GM19324 (cell line): ENCODE measurements at regions not wholly inside any gene's neighbourhood (a gene's known extent, or its start where the extent isn't known, plus 50 kb on each side); places are given as distances from the start of the nearest gene placed in this dataset.
"Not testable (repeated sequence)": the region's sequence is repeated elsewhere in the genome, so short reads cannot be mapped to it uniquely, and the experiment has no call there.

ENCODE experiments used
- ATAC-seq: cut with Tn5 transposase; IDR thresholded peaks from one replicate; pipeline ENCODE4 v1.9.1; 2021; ENCODE audit warnings: mild to moderate bottlenecking, moderate library complexity; ENCODE audit not compliant: unreplicated experiment, low FRiP score

DNA sequence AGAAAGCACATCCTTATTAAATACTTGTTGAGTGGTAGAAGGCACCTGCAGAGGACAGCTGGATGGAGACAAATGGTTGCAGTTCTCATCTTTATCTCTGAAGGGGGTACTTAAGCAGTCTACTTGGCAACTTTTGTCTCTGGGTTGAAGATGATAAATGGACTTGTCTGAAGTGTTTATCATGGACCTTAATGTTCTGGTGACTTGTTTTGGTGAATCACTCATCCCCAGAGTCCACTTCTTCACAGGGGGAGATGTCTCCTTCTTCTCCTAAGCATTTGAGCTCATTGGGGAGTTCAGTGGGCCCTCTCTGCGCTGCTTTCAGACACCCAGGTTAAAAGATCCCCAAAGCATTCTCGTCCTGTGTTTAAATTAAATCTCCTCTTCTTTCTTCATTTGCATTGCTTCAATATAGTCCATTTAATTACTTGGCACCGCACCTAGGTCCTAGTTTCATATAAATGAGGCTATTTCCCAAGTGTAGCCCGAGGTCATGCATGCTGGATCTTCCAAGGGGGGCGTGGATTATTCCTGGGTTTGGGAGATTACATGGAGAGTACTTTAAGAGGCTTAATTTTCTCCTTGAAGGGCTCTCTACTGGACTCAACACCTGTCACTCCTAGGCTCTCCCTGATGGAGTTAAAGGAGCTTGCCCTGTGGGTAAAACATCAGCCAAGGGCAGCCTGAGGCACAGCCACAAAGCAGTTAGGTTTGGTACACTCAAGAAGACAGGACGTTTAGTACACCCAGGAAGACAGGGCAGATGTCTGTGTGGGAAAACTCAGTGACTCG lies 239.3 kb upstream of the C2CD4B start:
- ATAC-seq: no peak

DNA sequence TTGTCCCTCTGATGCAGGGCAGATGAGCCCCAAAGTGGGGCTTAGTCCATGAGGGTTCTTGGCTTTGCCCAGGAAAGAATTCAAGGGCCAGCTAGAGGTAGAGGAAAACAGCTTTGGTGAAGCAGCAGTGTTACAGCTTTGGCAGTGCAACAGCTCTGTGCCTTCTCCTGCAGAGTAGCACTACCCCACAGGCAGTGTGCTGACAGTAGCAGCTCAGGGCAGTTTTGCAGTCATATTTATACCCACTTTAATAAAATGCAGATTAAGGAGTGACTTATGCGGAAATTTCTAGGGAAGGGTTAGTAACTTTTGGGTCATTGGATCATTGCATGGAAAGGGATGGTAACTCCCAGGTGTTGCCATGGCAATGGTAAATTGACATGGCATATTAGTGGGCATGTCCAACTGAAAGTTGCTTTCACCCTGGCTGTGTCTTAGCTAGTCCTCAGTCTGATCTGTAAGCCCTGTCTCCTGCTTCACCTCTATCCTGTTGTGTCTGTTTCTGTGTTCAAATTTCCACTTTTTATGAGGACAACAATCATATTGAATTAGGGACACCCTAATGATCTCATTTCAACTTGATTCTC lies 241.3 kb upstream of the C2CD4B start:
- no peak for ATAC-seq

DNA sequence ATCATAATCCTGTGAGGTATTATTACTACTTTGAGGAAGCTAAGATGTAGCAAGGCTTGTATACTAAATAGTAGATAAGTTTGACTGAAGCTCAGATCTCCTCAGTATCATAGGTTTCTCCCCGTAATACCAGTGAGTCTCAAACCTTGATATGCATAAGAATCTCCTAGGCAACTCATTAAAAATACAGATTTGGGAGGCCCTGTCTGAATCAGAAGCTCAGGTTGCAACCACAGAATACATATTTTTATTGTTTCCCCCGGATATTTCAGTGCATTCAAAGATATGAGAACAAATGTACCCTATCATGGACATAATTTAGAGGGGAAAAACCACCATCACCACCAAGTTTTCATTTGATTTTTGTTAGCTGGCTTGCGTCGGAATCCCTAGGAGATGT lies 242.1 kb upstream of the C2CD4B start:
- ATAC-seq: no peak

DNA sequence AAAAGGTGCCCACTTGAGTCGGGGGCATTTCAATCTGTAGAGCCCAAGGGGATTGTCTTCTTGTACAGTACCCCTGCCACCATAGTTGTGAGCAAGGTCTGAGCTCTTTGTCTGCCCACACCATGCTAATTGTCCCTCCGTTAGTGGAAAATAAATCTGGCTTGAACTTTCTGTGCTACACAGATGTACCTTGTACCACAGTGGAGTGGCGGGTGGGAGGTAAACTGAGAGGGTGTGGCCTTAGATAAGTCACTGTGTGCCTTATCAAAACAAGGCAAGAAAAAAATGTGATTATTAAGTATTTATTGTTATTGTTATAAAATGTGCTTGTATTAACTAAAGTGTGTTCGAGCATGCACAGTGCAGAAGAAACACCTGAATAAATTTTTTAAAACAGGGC lies 242.9 kb upstream of the C2CD4B start:
- no peak for ATAC-seq

DNA sequence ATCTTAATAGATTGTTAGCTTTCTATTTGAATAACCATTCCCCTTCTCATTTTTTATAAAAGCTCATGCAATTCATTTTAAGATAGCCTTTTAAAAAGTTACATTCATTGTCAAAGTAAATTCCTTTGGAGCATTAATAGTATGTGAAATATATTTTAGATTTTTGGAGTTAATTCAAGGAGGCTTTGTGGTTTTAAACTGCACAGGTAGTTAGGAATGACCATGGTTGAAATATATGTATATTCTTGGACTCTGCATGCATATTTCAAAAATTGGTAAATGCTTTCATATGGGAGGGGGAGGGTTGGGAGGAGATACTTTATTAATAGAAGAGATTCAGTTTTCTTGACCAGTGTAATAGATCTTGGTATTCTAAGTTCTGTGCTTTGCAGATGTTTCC lies 244.4 kb upstream of the C2CD4B start:
- no peak for ATAC-seq

DNA sequence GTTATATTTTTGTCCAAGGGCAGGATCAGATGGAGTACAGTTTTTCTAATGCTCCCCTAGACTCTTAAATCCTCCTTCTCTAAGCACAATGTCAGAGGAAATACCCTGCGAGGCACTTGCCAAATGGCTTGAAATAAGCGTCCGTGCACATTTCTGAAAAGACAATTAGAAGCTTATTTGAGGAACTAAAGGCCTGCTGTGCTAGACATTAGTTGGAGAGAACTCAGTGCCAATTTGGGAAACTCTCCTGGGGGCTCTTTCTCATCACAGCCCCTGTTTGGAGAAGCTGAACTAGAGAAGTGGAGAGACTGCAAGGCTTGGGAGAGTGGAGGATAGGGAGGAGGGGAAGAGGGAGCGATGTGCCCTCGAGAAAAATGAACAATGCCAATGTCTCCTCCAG lies 247.6 kb upstream of the C2CD4B start:
- no peak for ATAC-seq

DNA sequence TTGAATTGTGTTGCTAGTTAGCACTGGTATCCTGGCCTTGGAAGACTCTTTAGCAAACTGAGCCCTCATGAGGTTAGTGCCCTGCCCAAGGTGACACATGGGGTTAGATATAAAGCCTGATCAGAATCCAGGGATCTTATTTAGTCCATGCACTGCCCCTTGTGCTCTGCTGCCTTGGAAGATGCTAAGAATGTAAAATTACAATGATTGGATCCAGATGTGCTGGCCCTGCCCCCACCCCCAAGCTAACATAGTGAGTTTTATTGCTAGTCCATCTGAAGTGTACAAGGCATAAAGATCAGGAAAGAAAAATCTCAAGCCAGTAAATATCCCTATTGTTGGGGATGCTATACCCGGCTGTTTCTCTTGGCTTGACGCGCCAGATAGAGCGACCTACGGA lies 248.1 kb upstream of the C2CD4B start:
- ATAC-seq: no peak

DNA sequence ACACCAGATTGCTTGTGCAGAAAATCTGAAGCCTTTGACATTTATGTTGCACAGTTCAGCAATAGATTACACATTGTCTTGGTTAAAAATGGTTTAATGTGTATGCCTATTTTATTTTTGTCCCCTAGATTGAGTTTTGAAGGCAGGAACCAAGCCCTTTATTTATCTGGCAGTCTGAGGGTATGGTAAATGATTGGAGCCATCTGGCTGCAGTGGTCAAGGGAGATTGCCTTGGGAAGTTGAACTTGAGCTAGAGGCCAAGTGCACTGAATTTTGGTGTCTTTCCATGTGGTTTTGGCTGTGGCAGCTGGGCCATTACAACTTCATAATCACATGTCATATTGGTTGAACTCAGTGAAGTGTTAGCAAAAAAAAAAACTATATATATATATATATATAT lies 248.7 kb upstream of the C2CD4B start:
- ATAC-seq: no peak

DNA sequence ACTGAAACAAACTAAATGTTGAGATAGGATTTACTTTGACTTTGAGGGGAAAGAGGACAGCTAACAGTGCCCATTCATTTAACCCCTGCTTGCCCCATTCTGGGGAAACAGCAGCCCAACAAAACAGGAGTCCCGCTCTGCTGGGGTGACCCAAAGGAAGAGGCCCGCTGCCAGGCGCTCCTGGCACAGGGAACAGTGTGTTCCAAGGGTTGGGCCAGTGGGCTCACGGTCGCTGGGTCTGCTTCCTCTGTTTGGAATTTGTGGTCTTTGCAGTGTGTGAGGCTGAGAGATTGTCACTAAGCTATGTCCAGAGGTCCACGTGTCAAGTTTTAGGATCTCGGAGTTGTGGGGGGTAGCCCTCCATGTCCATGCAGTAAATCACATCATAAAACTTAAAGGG lies 250.4 kb upstream of the C2CD4B start:
- ATAC-seq: no peak

DNA sequence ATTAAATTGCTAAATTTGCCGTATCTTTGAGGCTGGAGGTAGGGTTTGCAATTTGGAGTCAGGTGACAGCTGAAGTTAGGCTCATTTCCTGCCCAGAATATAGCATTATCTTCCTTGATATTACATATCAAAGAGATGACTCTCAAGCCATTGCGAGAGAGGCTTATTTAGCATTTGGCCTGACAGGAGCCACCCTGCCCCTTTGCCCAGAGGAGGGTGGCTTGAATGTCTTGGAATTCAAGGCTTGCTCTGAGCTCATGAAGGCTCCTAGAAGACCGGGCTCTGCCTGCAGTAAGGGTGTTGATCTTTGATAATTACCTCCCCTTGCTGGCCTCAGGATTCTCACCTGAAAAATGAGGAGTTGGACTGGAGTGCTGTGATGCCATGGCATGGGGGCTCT lies 251.4 kb upstream of the C2CD4B start:
- ATAC-seq: no peak

DNA sequence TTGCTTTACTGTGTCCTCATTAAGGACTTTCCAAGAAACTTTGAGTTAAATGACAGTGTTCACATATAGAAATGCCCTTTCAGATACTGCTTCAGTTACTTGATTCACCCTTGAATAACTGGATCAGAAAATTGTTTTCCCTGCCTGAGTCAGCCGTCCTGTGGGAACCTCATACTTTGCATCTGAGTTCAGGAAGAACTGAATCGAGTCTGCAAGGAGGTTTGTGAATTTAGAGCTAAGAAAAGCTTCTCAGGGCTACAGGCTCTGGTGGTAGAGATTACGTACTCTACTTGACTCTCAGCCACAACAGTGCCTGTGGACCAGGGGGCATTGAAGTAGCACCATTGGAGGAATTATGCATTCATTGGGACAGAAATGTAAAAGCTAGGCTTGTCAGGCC lies 252.4 kb upstream of the C2CD4B start:
- no peak for ATAC-seq

DNA sequence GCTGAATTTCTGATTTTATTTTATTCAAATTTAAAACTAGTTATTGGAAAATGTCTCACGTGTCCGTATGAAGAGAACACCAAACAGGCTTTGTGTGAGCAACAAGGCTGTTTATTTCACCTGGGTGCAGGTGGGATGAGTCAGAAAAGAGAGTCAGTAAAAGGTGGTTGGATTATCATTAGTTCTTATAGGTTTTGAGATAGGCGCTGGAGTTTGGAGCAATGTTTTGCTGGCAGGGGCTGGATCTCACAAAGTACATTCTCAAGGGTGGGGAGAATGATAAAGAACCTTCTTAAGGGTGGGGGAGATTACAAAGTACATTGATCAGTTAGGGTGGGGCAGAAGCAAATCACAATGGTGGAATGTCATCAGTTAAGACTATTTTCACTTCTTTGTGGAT lies 253.4 kb upstream of the C2CD4B start:
- ATAC-seq: not testable (repeated sequence)

DNA sequence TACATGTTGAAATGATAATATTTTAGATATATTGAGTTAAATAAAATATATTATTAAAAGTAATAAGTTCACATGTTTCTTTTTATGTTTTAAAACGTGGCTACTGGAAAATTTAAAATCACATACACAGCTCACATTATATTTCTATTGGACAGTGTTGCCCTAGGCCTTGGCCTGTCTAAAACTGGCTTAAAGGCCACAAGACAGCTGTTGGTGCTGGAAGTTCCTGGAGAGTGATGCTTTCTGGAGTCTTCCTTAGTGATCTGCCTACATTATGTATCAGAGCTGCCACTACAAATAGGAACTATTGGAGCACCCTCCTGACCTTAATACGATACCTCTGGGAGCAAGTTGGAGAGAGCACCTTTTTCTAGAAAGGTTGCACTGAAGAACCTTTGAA lies 254.1 kb upstream of the C2CD4B start:
- ATAC-seq: no peak

DNA sequence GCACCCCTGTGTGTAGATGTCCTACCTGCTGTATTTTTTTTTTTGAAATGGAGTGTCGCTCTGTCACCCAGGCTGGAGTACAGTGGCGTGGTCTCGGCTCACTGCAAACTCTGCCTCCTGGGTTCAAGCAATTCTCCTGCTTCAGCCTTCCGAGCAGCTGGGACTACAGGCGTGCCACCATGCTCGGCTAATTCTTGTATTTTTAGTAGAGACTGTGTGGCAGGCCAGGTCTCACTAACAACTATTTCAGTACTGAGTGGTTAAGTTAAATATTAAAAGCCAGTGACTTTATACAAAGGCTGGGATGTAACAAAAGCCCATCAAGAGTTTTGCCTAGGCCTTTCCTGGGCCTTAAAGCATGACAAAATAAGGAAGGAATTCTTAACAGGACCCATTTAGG lies 255.3 kb upstream of the C2CD4B start:
- ATAC-seq: not testable (repeated sequence)

DNA sequence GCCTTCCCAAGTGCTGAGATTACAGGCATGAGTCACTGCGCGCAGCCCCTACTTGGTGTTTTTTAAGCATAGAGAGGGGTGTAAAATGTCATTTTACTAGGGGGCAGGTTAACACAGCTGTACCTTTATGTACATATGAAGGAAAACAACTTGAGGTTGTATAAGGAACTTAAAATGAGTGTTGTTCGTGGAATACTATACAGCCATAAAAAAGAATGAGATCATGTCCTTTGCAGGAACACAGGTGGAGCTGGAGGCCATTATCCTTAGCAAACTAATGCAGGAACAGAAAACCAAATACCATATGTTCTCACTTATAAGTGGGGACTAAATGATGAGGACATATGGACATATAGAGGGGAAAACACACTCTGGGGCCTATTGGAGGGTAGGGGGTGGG lies 256.2 kb upstream of the C2CD4B start:
- ATAC-seq: no peak

DNA sequence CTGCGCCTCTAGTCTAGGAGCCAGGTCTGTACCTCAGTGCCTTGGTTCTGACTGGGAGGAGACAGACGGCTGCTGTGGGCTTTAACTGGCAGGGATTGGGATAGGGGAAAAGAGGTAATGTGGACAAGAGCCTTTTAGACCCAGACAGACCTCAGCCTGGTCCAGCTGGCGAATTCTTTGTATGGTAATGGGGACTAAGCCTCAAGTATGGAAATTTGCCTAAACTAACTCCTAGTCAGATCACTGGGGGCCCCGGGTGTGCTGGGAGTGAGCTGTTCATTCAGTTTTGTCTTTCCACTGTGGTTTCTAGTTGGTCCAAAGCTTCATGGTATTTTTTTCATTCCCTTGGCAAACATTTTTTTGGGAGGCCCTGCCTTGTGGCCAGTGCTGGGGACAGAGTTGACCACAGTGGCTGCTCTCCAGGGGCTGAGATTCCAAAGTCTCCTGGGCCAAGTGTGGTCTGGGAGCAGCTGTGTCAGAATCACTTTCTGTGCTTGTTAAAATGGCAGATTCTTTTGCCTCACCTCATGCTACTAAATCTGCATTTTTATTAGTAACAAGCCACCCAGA lies 261.4 kb upstream of the C2CD4B start:
- ATAC-seq: no peak

DNA sequence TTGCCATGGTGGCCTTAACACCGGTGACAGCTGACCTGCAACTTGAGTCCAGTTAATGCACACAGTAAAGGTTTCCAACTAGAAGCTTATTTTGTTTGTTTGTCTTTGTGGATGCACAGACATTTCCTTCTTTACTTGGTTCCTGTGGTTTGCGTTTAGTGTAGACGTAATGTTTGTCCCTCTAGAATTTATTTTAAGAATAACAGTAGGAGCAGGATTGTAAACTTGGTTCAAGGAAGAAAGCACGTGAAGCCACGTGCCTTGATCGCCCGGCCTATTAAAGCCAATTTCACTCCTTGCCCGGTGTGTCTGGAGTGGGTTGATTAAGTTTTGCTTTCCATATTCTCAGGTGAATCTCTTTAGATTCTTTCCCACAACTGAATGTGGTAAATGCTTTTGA lies 263.2 kb upstream of the C2CD4B start:
- no peak for ATAC-seq

DNA sequence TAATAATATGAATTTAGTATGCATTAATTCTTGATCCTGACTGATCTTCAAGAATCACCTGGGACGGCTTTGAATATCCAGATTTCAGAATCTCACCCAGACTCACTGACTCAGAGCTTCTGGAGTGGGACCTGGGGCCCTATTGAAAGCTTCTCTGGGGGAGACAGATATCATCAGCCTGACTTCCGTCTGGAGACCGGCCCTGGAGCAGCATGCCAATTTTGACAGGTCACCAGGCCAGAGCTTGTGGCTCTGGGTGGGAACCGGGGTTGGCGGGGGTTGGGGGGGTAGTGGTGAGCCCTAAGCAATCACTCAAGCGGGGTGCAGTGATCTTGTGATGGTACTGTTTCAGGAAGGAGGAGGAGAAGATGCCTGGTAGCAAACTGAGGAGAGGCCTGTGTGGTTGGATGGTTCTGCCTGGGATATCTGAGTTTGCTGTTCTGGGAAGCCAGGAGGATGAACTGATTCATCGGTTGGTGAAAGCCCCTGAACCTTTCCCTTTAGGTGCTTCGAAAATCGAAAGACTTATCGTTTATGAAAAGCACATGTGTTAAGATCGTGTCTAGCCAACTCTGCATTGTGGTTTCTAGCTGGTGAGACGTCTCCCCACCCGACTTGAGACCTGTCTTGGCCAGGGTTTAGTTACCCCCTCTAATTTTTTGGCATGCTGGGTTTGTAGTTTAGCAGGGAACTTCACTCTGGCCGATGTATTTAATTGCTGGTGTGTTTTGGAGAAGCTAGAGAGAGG lies 263.9 kb upstream of the C2CD4B start:
- ATAC-seq: no peak

DNA sequence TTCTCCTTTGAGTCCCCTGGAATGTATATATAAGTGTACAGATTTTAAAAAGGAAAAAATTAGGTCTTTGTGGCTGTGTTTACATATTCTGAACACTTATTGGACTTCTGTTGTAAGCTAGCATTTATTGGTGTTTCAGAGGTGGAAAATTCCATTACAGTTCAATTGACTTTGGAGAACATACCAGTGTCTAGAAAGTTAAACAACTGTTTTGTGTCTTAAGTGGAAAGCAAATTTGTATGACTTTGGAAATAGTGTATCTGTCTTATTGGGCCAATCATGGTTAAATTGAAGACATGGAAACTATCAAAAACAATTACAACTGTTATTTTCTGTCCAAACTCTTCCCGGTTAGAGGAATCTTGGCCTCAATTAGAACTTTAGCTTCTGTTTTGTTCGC lies 265.0 kb upstream of the C2CD4B start:
- no peak for ATAC-seq

DNA sequence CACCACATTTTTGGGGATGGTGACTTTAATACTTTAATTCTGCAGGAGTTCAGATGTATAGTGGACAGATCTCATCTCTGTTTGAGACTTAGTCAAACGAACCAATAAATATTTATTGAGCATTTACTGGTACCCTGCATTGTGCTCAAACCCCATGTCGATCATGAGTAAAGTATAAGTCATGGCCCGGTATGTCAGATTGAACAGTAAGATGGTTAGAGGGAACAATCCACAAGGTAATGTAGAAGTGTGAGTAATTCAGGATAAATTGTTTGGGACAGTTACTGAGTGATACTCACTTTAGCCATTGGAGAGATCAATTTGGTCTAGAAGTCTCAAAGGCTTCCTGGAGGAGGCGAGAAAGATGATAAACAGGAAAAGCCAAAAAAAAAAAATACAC lies 265.5 kb upstream of the C2CD4B start:
- no peak for ATAC-seq

DNA sequence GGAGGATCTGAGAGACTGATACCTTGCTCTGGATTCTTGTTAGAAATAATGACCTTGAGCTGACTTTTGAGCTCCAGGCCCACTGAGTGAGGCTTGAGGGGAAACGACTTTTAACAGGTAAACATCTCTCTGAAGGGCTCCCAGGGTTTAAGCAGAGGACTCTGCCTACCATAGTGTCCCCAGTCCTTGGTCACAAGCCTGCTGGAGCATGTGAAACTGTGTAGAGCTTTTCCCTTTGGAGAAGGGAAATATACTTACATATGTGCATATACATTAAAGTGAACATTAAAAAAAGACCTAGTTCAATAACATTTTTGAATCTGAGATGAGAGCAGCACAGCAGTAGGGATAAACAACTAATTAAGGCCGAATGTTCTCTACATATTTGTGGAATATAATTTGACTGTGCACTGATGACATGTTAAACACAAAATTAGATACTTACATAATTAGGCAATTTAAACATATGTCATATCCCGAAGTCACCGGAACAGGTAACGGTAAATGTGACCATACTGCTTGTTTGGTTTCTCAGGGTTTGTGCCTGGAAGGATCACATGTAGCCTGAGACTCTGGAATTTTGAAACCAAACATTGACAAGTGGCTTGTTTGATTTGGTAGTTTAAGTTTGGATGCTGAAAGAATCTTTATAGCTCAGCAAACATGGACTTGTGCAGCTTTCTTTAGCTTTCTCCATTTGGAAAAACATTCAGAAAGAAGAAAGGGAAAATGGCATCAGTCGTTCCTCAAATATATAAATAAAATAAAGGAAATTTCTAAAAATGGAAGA lies 266.1 kb upstream of the C2CD4B start:
- no peak for ATAC-seq
